CD4-positive, CD25-positive, alpha-beta regulatory T cell (primary cell): ENCODE measurements at regions not wholly inside any gene's neighbourhood (a gene's known extent, or its start where the extent isn't known, plus 50 kb on each side); places are given as distances from the start of the nearest gene placed in this dataset.

ENCODE experiments used
- ATAC-seq, 2 donors: fragments of 150-1000 bp; cut with Tn5 transposase; one replicate each; pipeline ENCODE4 v1.10.0; 2021; ENCODE audit warnings: low read depth in 2 of 2, moderate number of reproducible peaks in 2 of 2, moderate library complexity in 1 of 2
- DNase-seq, 3 donors: peaks; one replicate each; pipeline versions ENCODE4 v3.0.0 to v3.0.0-alpha.2; 2012 to 2022; ENCODE audit warnings: mixed read lengths in 1 of 3
- H3K27ac ChIP-seq: one replicate; pipeline ENCODE4 v1.7.0; 2013; ENCODE audit warnings: mild to moderate bottlenecking, low read length; ENCODE audit not compliant: insufficient read depth, poor library complexity, severe bottlenecking
- H3K27me3 ChIP-seq: one replicate; pipeline ENCODE4 v1.7.0; 2013; ENCODE audit warnings: low read length; ENCODE audit not compliant: control insufficient read depth, insufficient read depth
- H3K36me3 ChIP-seq: one replicate; pipeline ENCODE4 v1.7.0; 2013; ENCODE audit warnings: mild to moderate bottlenecking, low read length, moderate library complexity; ENCODE audit not compliant: control insufficient read depth, insufficient read depth
- H3K4me1 ChIP-seq: 2 replicates; pipeline ENCODE4 v1.7.0; 2013; ENCODE audit warnings: mild to moderate bottlenecking, low read length; ENCODE audit not compliant: insufficient read depth, control insufficient read depth, poor library complexity, severe bottlenecking
- H3K4me3 ChIP-seq: one replicate; pipeline ENCODE4 v1.7.0; 2013; ENCODE audit warnings: low read depth, mild to moderate bottlenecking, low read length, moderate library complexity
- H3K9me3 ChIP-seq, 2 experiments: 1 replicate in 1 of 2; 2 replicates in 1 of 2; pipeline ENCODE4 v1.7.0; 2013; ENCODE audit warnings: low read length in 2 of 2, mild to moderate bottlenecking in 1 of 2, moderate library complexity in 1 of 2; ENCODE audit not compliant: control insufficient read depth in 2 of 2
- H3K27ac Mint-ChIP-seq, 3 donors: one replicate each; pipeline ENCODE4 v1.8.0; 2020 to 2022; ENCODE audit warnings: mild to moderate bottlenecking in 3 of 3, mixed read lengths in 3 of 3, moderate library complexity in 2 of 3
- H3K27me3 Mint-ChIP-seq: one replicate; pipeline ENCODE4 v1.8.0; 2022; ENCODE audit warnings: mild to moderate bottlenecking, mixed read lengths
- H3K36me3 Mint-ChIP-seq: one replicate; pipeline ENCODE4 v1.8.0; 2020; ENCODE audit warnings: mixed read lengths
- H3K4me1 Mint-ChIP-seq, 4 donors: one replicate each; pipeline ENCODE4 v1.8.0; 2020 to 2022; ENCODE audit warnings: mixed read lengths in 4 of 4, mild to moderate bottlenecking in 1 of 4
- H3K4me3 Mint-ChIP-seq, 4 donors: one replicate each; pipeline ENCODE4 v1.8.0; 2020 to 2022; ENCODE audit warnings: mild to moderate bottlenecking in 4 of 4, mixed read lengths in 4 of 4, moderate library complexity in 3 of 4
- H3K9me3 Mint-ChIP-seq, 7 donors: one replicate each; pipeline ENCODE4 v1.8.0; 2020 to 2022; ENCODE audit warnings: mixed read lengths in 7 of 7, mild to moderate bottlenecking in 3 of 7, moderate library complexity in 2 of 7

DNA sequence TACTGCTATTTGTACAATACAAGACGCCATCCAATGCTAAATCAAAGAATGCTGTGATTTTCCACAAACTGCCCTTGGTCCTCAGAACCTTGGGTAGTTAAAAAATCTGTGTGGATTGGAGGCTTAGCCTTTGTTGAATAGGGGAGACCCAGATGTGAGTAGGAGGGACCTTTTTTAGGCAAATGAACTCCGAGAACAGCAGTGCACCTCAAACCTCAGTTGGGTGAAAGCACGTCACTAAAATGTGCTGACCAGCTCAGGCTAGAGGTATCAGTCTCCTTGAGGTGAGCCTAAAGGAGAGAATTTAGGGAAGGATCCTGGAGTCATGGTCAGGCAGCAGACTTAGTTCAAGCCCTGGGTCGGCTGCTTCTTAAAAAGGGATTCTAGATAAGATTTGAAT, 200.7 kb downstream of the SOX2 start:
- H3K27me3 ChIP-seq = no peaks in the 10 kb centered on the region
- no peak overlapping the region for H3K4me3 Mint-ChIP-seq
- no peak overlapping the region for H3K27ac Mint-ChIP-seq
- no peaks in the 10 kb centered on the region for H3K36me3 Mint-ChIP-seq
- H3K4me1 Mint-ChIP-seq = no peaks in the 10 kb centered on the region
- no peak overlapping the region for H3K4me3 ChIP-seq
- ATAC-seq = no peak
- H3K4me1 ChIP-seq = no peaks in the 10 kb centered on the region
- H3K9me3 ChIP-seq = no peaks in the 10 kb centered on the region
- peaks cover 4% of the 10 kb centered on the region for H3K27me3 Mint-ChIP-seq
- no peak overlapping the region for H3K27ac ChIP-seq
- H3K36me3 ChIP-seq = no peaks in the 10 kb centered on the region
- peaks cover 0 to 2% (median 0%) of the 10 kb centered on the region in 7 donors for H3K9me3 Mint-ChIP-seq
- DNase-seq = no peak

DNA sequence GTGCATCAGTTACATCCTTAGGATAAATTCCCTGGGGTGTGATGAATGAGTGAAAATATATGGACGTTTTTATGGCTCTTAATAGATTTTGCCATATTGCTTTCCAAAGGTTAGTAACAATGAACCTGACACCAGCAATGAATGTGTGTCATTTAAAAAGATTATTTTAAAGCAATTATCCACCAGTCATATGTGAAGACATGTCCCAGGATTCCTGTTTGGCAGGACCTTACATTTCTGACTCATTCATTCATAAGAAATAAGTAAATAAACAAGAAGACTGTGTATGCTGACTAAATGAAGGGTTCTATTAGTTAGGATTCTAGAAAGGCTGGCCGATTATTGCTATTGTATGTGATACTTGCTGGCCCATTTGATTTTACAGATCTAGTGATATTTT, 201.5 kb downstream of the SOX2 start:
- no peak overlapping the region for H3K4me3 ChIP-seq
- H3K9me3 Mint-ChIP-seq = no peaks in the 10 kb centered on the region
- no peaks in the 10 kb centered on the region for H3K36me3 Mint-ChIP-seq
- no peaks in the 10 kb centered on the region for H3K36me3 ChIP-seq
- H3K4me1 ChIP-seq = no peaks in the 10 kb centered on the region
- no peak overlapping the region for H3K27ac ChIP-seq
- no peak overlapping the region for H3K27ac Mint-ChIP-seq
- ATAC-seq (no peak), DNase-seq (no peak)
- peaks cover 4% of the 10 kb centered on the region for H3K27me3 Mint-ChIP-seq
- H3K4me1 Mint-ChIP-seq = no peaks in the 10 kb centered on the region
- no peaks in the 10 kb centered on the region for H3K27me3 ChIP-seq
- no peaks in the 10 kb centered on the region for H3K9me3 ChIP-seq
- H3K4me3 Mint-ChIP-seq = no peak overlapping the region

DNA sequence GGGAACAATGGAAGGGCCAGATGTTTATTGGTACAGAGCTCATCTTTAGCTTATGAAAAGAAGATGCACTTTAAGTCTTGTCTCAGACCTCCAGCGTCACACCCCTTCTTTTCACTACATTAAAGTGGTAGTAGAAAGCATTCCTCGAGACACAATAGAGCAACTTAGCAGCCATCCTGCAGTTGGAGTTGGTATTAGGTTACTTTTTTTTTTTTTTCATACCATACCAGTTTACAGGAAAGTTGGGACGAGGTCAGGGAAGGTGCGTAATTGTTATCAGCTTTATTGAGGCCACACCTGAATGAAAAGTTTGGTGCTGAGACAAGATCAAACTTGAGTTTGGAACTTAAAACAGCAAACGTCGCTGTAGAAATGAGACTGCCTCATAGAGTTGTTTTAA, 203.8 kb downstream of the SOX2 start:
- DNase-seq = no peak
- Mint-ChIP-seq H3K36me3 (no peaks in the 10 kb centered on the region), H3K27ac (no peak overlapping the region), H3K4me1 (no peaks in the 10 kb centered on the region), H3K9me3 (peaks cover 0 to 2% (median 0%) of the 10 kb centered on the region in 7 donors), H3K4me3 (no peak overlapping the region), H3K27me3 (peaks cover 4% of the 10 kb centered on the region)
- H3K9me3 ChIP-seq = no peaks in the 10 kb centered on the region
- no peaks in the 10 kb centered on the region for H3K27me3 ChIP-seq
- H3K36me3 ChIP-seq = no peaks in the 10 kb centered on the region
- ATAC-seq = no peak
- H3K4me1 ChIP-seq = no peaks in the 10 kb centered on the region
- H3K27ac ChIP-seq = no peak overlapping the region
- H3K4me3 ChIP-seq = no peak overlapping the region

DNA sequence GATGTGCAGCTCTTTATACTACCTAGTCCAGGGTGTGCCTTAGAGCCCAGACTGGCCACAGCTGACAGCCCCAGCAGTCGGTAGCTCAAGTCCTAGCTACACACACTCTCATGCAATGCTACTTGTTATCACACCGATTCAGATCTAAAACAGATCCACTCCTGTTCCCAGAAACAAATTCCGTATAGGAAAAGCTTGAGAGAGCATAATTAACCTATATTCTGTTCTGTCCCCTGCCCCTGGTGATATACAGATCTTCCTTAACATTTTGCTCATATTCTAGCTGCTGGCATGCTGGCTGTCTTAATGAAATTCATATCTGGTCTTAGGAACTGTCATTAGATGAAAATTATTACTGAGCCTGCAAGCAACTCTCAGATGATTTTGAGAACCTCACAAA, 204.3 kb downstream of the SOX2 start:
- no peaks in the 10 kb centered on the region for H3K4me1 ChIP-seq
- no peak for ATAC-seq
- no peak overlapping the region for H3K27ac ChIP-seq
- H3K4me3 ChIP-seq = no peak overlapping the region
- peaks cover 0 to 2% (median 0%) of the 10 kb centered on the region in 7 donors for H3K9me3 Mint-ChIP-seq
- DNase-seq = no peak
- H3K4me1 Mint-ChIP-seq = no peaks in the 10 kb centered on the region
- no peaks in the 10 kb centered on the region for H3K9me3 ChIP-seq
- no peaks in the 10 kb centered on the region for H3K27me3 ChIP-seq
- no peak overlapping the region for H3K4me3 Mint-ChIP-seq
- no peak overlapping the region for H3K27ac Mint-ChIP-seq
- H3K27me3 Mint-ChIP-seq = peaks cover 4% of the 10 kb centered on the region
- no peaks in the 10 kb centered on the region for H3K36me3 ChIP-seq
- no peaks in the 10 kb centered on the region for H3K36me3 Mint-ChIP-seq

DNA sequence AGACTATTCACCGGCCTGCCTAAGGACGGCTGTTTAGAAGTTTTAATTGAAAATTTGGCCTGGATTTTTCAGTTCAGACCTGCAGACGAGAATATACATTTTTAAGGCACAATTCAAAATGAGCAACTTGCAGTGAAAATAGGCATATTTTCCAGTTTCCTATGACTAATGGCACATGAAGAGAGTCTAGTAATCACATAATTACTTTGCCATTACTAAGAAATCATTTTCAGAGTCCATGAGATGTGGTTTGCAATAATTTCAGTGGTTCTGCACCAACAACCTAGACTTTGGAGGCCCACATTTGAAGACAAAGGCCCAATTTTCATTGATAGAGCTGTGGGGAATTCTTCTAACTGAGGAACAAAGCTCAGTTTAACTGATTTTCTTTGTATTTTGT, 205.3 kb downstream of the SOX2 start:
- Mint-ChIP-seq H3K27ac (no peak overlapping the region), H3K36me3 (no peaks in the 10 kb centered on the region), H3K27me3 (peaks cover 1% of the 10 kb centered on the region), H3K4me3 (no peak overlapping the region), H3K9me3 (peaks cover 0 to 2% (median 0%) of the 10 kb centered on the region in 7 donors), H3K4me1 (no peaks in the 10 kb centered on the region)
- Histone ChIP-seq H3K27ac (no peak overlapping the region), H3K36me3 (no peaks in the 10 kb centered on the region), H3K9me3 (no peaks in the 10 kb centered on the region), H3K4me1 (no peaks in the 10 kb centered on the region), H3K27me3 (no peaks in the 10 kb centered on the region), H3K4me3 (no peak overlapping the region)
- DNase-seq (no peak), ATAC-seq (no peak)

DNA sequence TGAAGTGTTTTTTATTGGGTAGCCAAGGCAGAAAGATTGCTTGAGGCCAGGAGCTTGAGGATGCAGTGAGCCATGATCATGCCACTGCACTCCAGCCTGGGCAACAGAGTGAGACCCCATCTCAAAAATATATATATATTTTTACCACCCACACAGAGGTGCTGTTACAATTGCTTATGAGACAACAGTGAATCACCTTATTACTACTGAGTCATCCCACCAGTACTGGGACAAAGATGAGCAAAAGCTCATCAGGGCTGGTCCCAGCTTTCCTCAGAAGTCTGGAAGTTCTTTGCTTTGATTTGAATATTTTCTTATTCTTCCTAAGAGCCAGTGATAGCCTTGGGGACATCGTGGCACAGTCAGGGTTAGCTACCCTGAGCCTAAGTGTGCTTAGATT, 207.7 kb downstream of the SOX2 start:
- Histone ChIP-seq H3K4me1 (no peaks in the 10 kb centered on the region), H3K27me3 (no peaks in the 10 kb centered on the region), H3K4me3 (no peak overlapping the region), H3K27ac (no peak overlapping the region), H3K36me3 (no peaks in the 10 kb centered on the region), H3K9me3 (no peaks in the 10 kb centered on the region)
- no peaks in the 10 kb centered on the region for H3K4me1 Mint-ChIP-seq
- H3K36me3 Mint-ChIP-seq = no peaks in the 10 kb centered on the region
- H3K27me3 Mint-ChIP-seq = no peaks in the 10 kb centered on the region
- peaks cover 0 to 4% (median 0%) of the 10 kb centered on the region in 7 donors for H3K9me3 Mint-ChIP-seq
- no peak for DNase-seq
- no peak overlapping the region for H3K4me3 Mint-ChIP-seq
- no peak overlapping the region for H3K27ac Mint-ChIP-seq
- no peak for ATAC-seq

DNA sequence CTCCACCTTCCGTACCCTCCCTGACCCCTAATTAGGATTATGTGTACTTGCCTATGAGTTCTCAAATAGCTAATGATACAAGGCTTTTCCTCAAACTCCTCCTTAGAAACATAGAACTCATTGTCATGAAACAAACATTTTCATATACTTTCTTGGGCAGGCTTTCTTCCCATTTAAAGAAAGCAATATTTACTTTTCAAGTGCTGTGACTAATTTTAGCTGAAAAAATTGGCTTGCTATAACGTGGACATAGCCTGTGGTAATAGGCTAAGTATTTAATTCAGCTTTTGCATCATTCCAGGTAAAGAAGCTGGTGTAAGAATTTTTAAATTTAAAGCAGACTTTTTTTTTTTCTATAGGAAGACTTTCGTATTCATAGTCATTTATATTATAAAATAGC, 208.7 kb downstream of the SOX2 start:
- Mint-ChIP-seq H3K4me1 (no peaks in the 10 kb centered on the region), H3K27me3 (no peaks in the 10 kb centered on the region), H3K27ac (no peak overlapping the region), H3K9me3 (peaks cover 0 to 7% (median 0%) of the 10 kb centered on the region in 7 donors), H3K4me3 (no peak overlapping the region), H3K36me3 (no peaks in the 10 kb centered on the region)
- ATAC-seq = no peak
- Histone ChIP-seq H3K36me3 (no peaks in the 10 kb centered on the region), H3K27me3 (no peaks in the 10 kb centered on the region), H3K27ac (no peak overlapping the region), H3K4me3 (no peak overlapping the region), H3K9me3 (no peaks in the 10 kb centered on the region), H3K4me1 (no peaks in the 10 kb centered on the region)
- DNase-seq = no peak

DNA sequence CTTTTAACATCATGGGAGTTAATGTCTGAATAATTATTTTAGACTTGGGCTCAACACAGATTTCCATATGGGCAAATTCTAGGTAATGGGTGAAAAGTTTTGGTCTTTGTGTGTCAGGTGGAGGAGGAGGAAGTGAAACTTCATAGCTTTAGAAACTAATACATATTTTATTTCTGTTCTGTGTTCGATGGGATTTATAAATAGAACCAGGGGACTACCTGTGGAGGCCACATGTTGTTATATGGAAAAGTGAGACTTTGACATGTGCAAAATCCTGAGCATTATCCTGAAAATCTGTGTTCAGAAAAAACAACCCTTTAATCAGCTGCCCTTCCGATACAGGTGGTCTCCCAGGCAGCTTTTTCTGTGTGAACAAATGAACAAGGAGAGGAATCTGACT, 209.5 kb downstream of the SOX2 start:
- Mint-ChIP-seq H3K4me3 (no peak overlapping the region), H3K4me1 (no peaks in the 10 kb centered on the region), H3K9me3 (peaks cover 0 to 7% (median 0%) of the 10 kb centered on the region in 7 donors), H3K27me3 (no peaks in the 10 kb centered on the region), H3K27ac (no peak overlapping the region), H3K36me3 (no peaks in the 10 kb centered on the region)
- no peak for ATAC-seq
- H3K27ac ChIP-seq = no peak overlapping the region
- no peaks in the 10 kb centered on the region for H3K9me3 ChIP-seq
- H3K36me3 ChIP-seq = no peaks in the 10 kb centered on the region
- H3K4me1 ChIP-seq = no peaks in the 10 kb centered on the region
- no peak overlapping the region for H3K4me3 ChIP-seq
- DNase-seq = no peak
- H3K27me3 ChIP-seq = no peaks in the 10 kb centered on the region
